ENCODE measurements at regions not wholly inside any gene's neighbourhood (a gene's known extent, or its start where the extent isn't known, plus 50 kb on each side); places are given as distances from the start of the nearest gene placed in this dataset.

GRCh38 chrX:104419926-104420325 is 146.1 kb upstream of the IL1RAPL2 start:
- TF ChIP-seq CTCF (IDR thresholded peaks at IDR 0.05), result no peak
- H3K4me1 ChIP-seq (ENCODE audit: control insufficient read depth in 1 of 2, insufficient read depth in 2 of 2, low read length in 2 of 2), result no peaks in the 10 kb centered on the region
- Mint-ChIP-seq H3K4me3 (no peak overlapping the region), H3K36me3 (no peaks in the 10 kb centered on the region), H3K27me3 (ENCODE audit: low read depth in 3 of 3) (no peaks in the 10 kb centered on the region), H3K27ac (no peak overlapping the region), H3K4me1 (no peaks in the 10 kb centered on the region), H3K9me3 (peaks cover 0 to 3% (median 2%) of the 10 kb centered on the region in 7 donors)
- H3K36me3 ChIP-seq (replicated peaks in 1 of 2; ENCODE audit: control insufficient read depth in 1 of 2, insufficient read depth in 2 of 2, low read length in 2 of 2), result no peaks in the 10 kb centered on the region
- DNase-seq, result no peak
- no peak overlapping the region for H3K4me3 ChIP-seq (replicated peaks in 1 of 3; ENCODE audit: low read depth in 2 of 3, low read length in 3 of 3)
- intact Hi-C loops (cut with micrococcal nuclease), result no loop called here
- H3K27ac ChIP-seq (ENCODE audit: low read depth in 1 of 2, low read length in 2 of 2), result no peak overlapping the region
- H3K9me3 ChIP-seq (replicated peaks in 1 of 2; ENCODE audit: control insufficient read depth in 1 of 2, insufficient read depth in 1 of 2, low read length in 2 of 2), result no peaks in the 10 kb centered on the region
- no CpG with 5 or more reads among the region's 2 CpGs for WGBS (ENCODE audit: insufficient coverage)
- H3K79me2 ChIP-seq (ENCODE audit: insufficient read depth, low read length), result no peaks in the 10 kb centered on the region
- H2AFZ ChIP-seq (ENCODE audit: insufficient read depth, low read depth, low read length, poor library complexity, severe bottlenecking), result no peak overlapping the region
- no peaks in the 10 kb centered on the region for H4K20me1 ChIP-seq (ENCODE audit: insufficient read depth, low read length)
- no peak overlapping the region for H3K4me2 ChIP-seq (replicated peaks; ENCODE audit: extremely low read depth, low read length, poor library complexity, severe bottlenecking)
- H3K27me3 ChIP-seq (ENCODE audit: control insufficient read depth in 2 of 2, insufficient read depth in 2 of 2, low read length in 2 of 2), result no peaks in the 10 kb centered on the region
- H3K9ac ChIP-seq (ENCODE audit: insufficient read depth, low read length, poor library complexity, severe bottlenecking), result no peak overlapping the region

- Histone ChIP-seq H3K27me3 (ENCODE audit: control insufficient read depth in 2 of 2, insufficient read depth in 2 of 2, low read length in 2 of 2) (no peaks in the 10 kb centered on the region), H3K4me3 (replicated peaks in 1 of 3; ENCODE audit: low read depth in 2 of 3, low read length in 3 of 3) (no peak overlapping the region), H3K4me2 (replicated peaks; ENCODE audit: extremely low read depth, low read length, poor library complexity, severe bottlenecking) (no peak overlapping the region), H3K27ac (ENCODE audit: low read depth in 1 of 2, low read length in 2 of 2) (no peak overlapping the region), H3K9me3 (replicated peaks in 1 of 2; ENCODE audit: control insufficient read depth in 1 of 2, insufficient read depth in 1 of 2, low read length in 2 of 2) (no peaks in the 10 kb centered on the region), H4K20me1 (ENCODE audit: insufficient read depth, low read length) (no peaks in the 10 kb centered on the region), H2AFZ (ENCODE audit: insufficient read depth, low read depth, low read length, poor library complexity, severe bottlenecking) (no peak overlapping the region), H3K9ac (ENCODE audit: insufficient read depth, low read length, poor library complexity, severe bottlenecking) (no peak overlapping the region), H3K4me1 (ENCODE audit: control insufficient read depth in 1 of 2, insufficient read depth in 2 of 2, low read length in 2 of 2) (no peaks in the 10 kb centered on the region), H3K79me2 (ENCODE audit: insufficient read depth, low read length) (no peaks in the 10 kb centered on the region), H3K36me3 (replicated peaks in 1 of 2; ENCODE audit: control insufficient read depth in 1 of 2, insufficient read depth in 2 of 2, low read length in 2 of 2) (no peaks in the 10 kb centered on the region)
- no peak for DNase-seq
- no peak for TF ChIP-seq CTCF (IDR thresholded peaks at IDR 0.05)
- Mint-ChIP-seq H3K4me3 (no peak overlapping the region), H3K27me3 (ENCODE audit: low read depth in 3 of 3) (no peaks in the 10 kb centered on the region), H3K9me3 (peaks cover 0 to 3% (median 2%) of the 10 kb centered on the region in 7 donors), H3K36me3 (no peaks in the 10 kb centered on the region), H3K4me1 (no peaks in the 10 kb centered on the region), H3K27ac (no peak overlapping the region)
- intact Hi-C loops (cut with micrococcal nuclease), result no loop called here
- no CpG with 5 or more reads among the region's 1 CpG for WGBS (ENCODE audit: insufficient coverage)
Measured at GRCh38 chrX:104419211-104419610, 146.8 kb upstream of the IL1RAPL2 start.

All from CD14-positive monocyte (primary cell).